H9 (cell line): ENCODE measurements at regions not wholly inside any gene's neighbourhood (a gene's known extent, or its start where the extent isn't known, plus 50 kb on each side); places are given as distances from the start of the nearest gene placed in this dataset.

Source experiments
- DNase-seq: peaks from one replicate; pipeline ENCODE4 v3.0.0-alpha.2; 2017
- H2AFZ ChIP-seq: one replicate; pipeline ENCODE4 v1.6.1; 2013; ENCODE audit warnings: mild to moderate bottlenecking, low read length, control low read depth, moderate library complexity
- H2AK5ac ChIP-seq: 2 replicates; pipeline ENCODE4 v1.6.1; 2013; ENCODE audit warnings: low read length, control low read depth, mixed read lengths; ENCODE audit not compliant: insufficient read length
- H2BK120ac ChIP-seq: one replicate; pipeline ENCODE4 v1.6.1; 2013; ENCODE audit warnings: low read depth, mild to moderate bottlenecking, low read length, control low read depth, inconsistent platforms; ENCODE audit not compliant: poor library complexity, severe bottlenecking
- H2BK12ac ChIP-seq: 2 replicates; pipeline ENCODE4 v1.6.1; 2013; ENCODE audit warnings: low read length, control low read depth, mixed read lengths, low read depth; ENCODE audit not compliant: insufficient read length
- H2BK15ac ChIP-seq: 2 replicates; pipeline ENCODE4 v1.6.1; 2013; ENCODE audit warnings: low read depth, low read length, control low read depth
- H2BK20ac ChIP-seq: one replicate; pipeline ENCODE4 v1.6.1; 2013; ENCODE audit warnings: low read depth, mild to moderate bottlenecking, low read length, control low read depth, inconsistent platforms; ENCODE audit not compliant: poor library complexity, severe bottlenecking
- H2BK5ac ChIP-seq: 2 replicates; pipeline ENCODE4 v1.6.1; 2013; ENCODE audit warnings: low read length, control low read depth, mixed read lengths; ENCODE audit not compliant: insufficient read length
- H3K14ac ChIP-seq: 2 replicates; pipeline ENCODE4 v1.6.1; 2013; ENCODE audit warnings: low read length, control low read depth; ENCODE audit not compliant: insufficient read depth
- H3K18ac ChIP-seq: 2 replicates; pipeline ENCODE4 v1.6.1; 2013; ENCODE audit warnings: low read depth, mild to moderate bottlenecking, mixed read lengths, low read length, control low read depth; ENCODE audit not compliant: insufficient read length
- H3K23ac ChIP-seq: 2 replicates; pipeline ENCODE4 v1.6.1; 2013; ENCODE audit warnings: low read length, control low read depth, mixed read lengths, low read depth; ENCODE audit not compliant: insufficient read length
- H3K23me2 ChIP-seq: 2 replicates; pipeline ENCODE4 v1.6.1; 2013; ENCODE audit warnings: low read depth, mild to moderate bottlenecking, mixed read lengths, low read length, control low read depth; ENCODE audit not compliant: insufficient read length, poor library complexity, severe bottlenecking
- H3K27ac ChIP-seq: 2 replicates; pipeline ENCODE4 v1.5.1; 2013; ENCODE audit warnings: low read length, control low read depth, mixed read lengths, low read depth; ENCODE audit not compliant: insufficient read length
- H3K27me3 ChIP-seq: 2 replicates; pipeline ENCODE4 v1.6.1; 2013; ENCODE audit warnings: low read length, control low read depth, inconsistent platforms; ENCODE audit not compliant: insufficient read depth
- H3K4ac ChIP-seq: 2 replicates; pipeline ENCODE4 v1.6.1; 2013; ENCODE audit warnings: low read depth, mild to moderate bottlenecking, control low read depth, inconsistent platforms, low read length, moderate library complexity
- H3K4me1 ChIP-seq: 2 replicates; pipeline ENCODE4 v1.6.1; 2013; ENCODE audit warnings: low read length, control low read depth, inconsistent platforms; ENCODE audit not compliant: insufficient read depth
- H3K4me2 ChIP-seq: 2 replicates; pipeline ENCODE4 v1.6.1; 2013; ENCODE audit warnings: low read length, control low read depth, mixed read lengths; ENCODE audit not compliant: insufficient read length, insufficient read depth
- H3K56ac ChIP-seq: 2 replicates; pipeline ENCODE4 v1.6.1; 2013; ENCODE audit warnings: low read depth, mild to moderate bottlenecking, mixed read lengths, low read length, control low read depth; ENCODE audit not compliant: insufficient read length
- H3K79me1 ChIP-seq: 2 replicates; pipeline ENCODE4 v1.6.1; 2013; ENCODE audit warnings: low read depth, mild to moderate bottlenecking, moderate library complexity, low read length, control low read depth, inconsistent platforms; ENCODE audit not compliant: insufficient read depth, poor library complexity, severe bottlenecking
- H3K79me2 ChIP-seq: 2 replicates; pipeline ENCODE4 v1.6.1; 2013; ENCODE audit warnings: low read length, control low read depth, inconsistent platforms; ENCODE audit not compliant: insufficient read depth
- H3K9ac ChIP-seq: 2 replicates; pipeline ENCODE4 v1.6.1; 2013; ENCODE audit warnings: low read length, control low read depth, mixed read lengths; ENCODE audit not compliant: insufficient read length; ENCODE audit errors: extremely low read depth
- H3K9me3 ChIP-seq: one replicate; pipeline ENCODE4 v1.6.1; 2013; ENCODE audit warnings: low read depth, low read length, inconsistent platforms; ENCODE audit not compliant: control insufficient read depth
- H3T11ph ChIP-seq: one replicate; pipeline ENCODE4 v1.6.1; 2013; ENCODE audit warnings: mild to moderate bottlenecking, low read length, control low read depth, inconsistent platforms
- H4K20me1 ChIP-seq: one replicate; pipeline ENCODE4 v1.6.1; 2013; ENCODE audit not compliant: control insufficient read depth, insufficient read length, insufficient read depth
- H4K5ac ChIP-seq: 2 replicates; pipeline ENCODE4 v1.6.1; 2013; ENCODE audit warnings: low read depth, mild to moderate bottlenecking, mixed read lengths, low read length, control low read depth; ENCODE audit not compliant: insufficient read length
- H4K8ac ChIP-seq: replicated peaks from 2 replicates; pipeline ENCODE4 v1.6.1; 2013; ENCODE audit warnings: low read length, control low read depth, mixed read lengths, low read depth; ENCODE audit not compliant: insufficient read length
- H4K91ac ChIP-seq: 2 replicates; pipeline ENCODE4 v1.6.1; 2013; ENCODE audit warnings: low read depth, mild to moderate bottlenecking, moderate library complexity, mixed read lengths, low read length, control low read depth; ENCODE audit not compliant: insufficient read length
- H3K27ac Mint-ChIP-seq, 3 experiments: 2 replicates in 2 of 3; 3 replicates in 1 of 3; pipeline ENCODE4 v1.8.0; 2020 to 2021; ENCODE audit warnings: mixed read lengths in 3 of 3, mild to moderate bottlenecking in 1 of 3, moderate library complexity in 1 of 3
- H3K27me3 Mint-ChIP-seq: 2 replicates; pipeline ENCODE4 v1.8.0; 2021; ENCODE audit warnings: low read depth, mild to moderate bottlenecking, moderate library complexity, mixed read lengths
- H3K36me3 Mint-ChIP-seq, 3 experiments: 2 replicates in 2 of 3; 3 replicates in 1 of 3; pipeline ENCODE4 v1.8.0; 2020 to 2021; ENCODE audit warnings: low read depth in 3 of 3, mixed read lengths in 3 of 3; ENCODE audit not compliant: insufficient read depth in 1 of 3
- H3K4me1 Mint-ChIP-seq, 2 experiments: 2 replicates each; pipeline ENCODE4 v1.8.0; 2020; ENCODE audit warnings: mixed read lengths in 2 of 2
- H3K4me3 Mint-ChIP-seq, 2 experiments: 2 replicates in 1 of 2; 3 replicates in 1 of 2; pipeline ENCODE4 v1.8.0; 2020 to 2021; ENCODE audit warnings: mild to moderate bottlenecking in 2 of 2, mixed read lengths in 2 of 2, moderate library complexity in 1 of 2
- H3K9me3 Mint-ChIP-seq, 2 experiments: 2 replicates in 1 of 2; 3 replicates in 1 of 2; pipeline ENCODE4 v1.8.0; 2020; ENCODE audit warnings: mild to moderate bottlenecking in 2 of 2, mixed read lengths in 2 of 2, moderate library complexity in 1 of 2
- TF ChIP-seq, protein P1 (sequence below): fragments of 200-600 bp; sonication (generic); conservative IDR thresholded peaks from 3 replicates; pipeline ENCODE4 v1.8.0; 2021; ENCODE audit warnings: antibody characterized with exemption, mild to moderate bottlenecking

DNA sequence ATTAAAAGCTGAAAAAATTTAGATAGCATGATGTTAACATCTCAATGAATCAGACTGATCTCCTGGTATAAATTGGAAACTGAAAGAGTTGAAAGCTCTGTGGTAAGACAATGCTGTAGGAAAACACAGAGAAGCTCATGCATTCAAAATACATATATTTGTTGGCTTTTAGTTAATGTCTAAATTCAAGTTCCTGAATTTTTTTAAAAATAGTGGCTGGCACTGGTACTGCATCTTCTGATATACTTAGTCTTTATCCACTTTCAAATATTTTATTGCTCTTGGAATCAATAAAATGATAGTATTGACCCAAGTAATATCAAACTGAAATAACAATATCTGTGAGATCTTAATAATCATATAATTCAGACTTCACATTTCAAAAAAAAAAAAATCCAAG is 151.4 kb upstream of the FIGN start:
- H2BK15ac ChIP-seq, result no peak overlapping the region
- Mint-ChIP-seq H3K9me3 (peaks cover 6 to 10% of the 10 kb centered on the region in 2 experiments; a peak in 3 of 5 replicates), H3K36me3 (0 out of 7 replicates have a peak, but pooled peaks cover 0 to 6% (median 2%) of the 10 kb centered on the region in 3 experiments), H3K27me3 (no peaks in the 10 kb centered on the region), H3K4me3 (no peak overlapping the region), H3K4me1 (no peaks in the 10 kb centered on the region), H3K27ac (no peak overlapping the region)
- TF ChIP-seq, protein P1, sequence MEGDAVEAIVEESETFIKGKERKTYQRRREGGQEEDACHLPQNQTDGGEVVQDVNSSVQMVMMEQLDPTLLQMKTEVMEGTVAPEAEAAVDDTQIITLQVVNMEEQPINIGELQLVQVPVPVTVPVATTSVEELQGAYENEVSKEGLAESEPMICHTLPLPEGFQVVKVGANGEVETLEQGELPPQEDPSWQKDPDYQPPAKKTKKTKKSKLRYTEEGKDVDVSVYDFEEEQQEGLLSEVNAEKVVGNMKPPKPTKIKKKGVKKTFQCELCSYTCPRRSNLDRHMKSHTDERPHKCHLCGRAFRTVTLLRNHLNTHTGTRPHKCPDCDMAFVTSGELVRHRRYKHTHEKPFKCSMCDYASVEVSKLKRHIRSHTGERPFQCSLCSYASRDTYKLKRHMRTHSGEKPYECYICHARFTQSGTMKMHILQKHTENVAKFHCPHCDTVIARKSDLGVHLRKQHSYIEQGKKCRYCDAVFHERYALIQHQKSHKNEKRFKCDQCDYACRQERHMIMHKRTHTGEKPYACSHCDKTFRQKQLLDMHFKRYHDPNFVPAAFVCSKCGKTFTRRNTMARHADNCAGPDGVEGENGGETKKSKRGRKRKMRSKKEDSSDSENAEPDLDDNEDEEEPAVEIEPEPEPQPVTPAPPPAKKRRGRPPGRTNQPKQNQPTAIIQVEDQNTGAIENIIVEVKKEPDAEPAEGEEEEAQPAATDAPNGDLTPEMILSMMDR, result no peak; the same call in 1 of the 3 replicates
- H2BK5ac ChIP-seq, result no peak overlapping the region
- no peaks in the 10 kb centered on the region for H3K23me2 ChIP-seq
- H2BK20ac ChIP-seq, result no peak overlapping the region
- no peak overlapping the region for H3K4ac ChIP-seq
- H3K27me3 ChIP-seq, result no peaks in the 10 kb centered on the region
- H3K79me1 ChIP-seq, result no peaks in the 10 kb centered on the region
- no peaks in the 10 kb centered on the region for H4K20me1 ChIP-seq
- no peak overlapping the region for H3K18ac ChIP-seq
- H3K4me2 ChIP-seq, result no peak overlapping the region
- no peaks in the 10 kb centered on the region for H3K4me1 ChIP-seq
- no peak overlapping the region for H3K14ac ChIP-seq
- no peak overlapping the region for H2BK120ac ChIP-seq
- H3T11ph ChIP-seq, result no peak overlapping the region
- no peak overlapping the region for H4K5ac ChIP-seq
- H4K91ac ChIP-seq, result no peak overlapping the region
- no peaks in the 10 kb centered on the region for H3K9me3 ChIP-seq
- H3K79me2 ChIP-seq, result no peaks in the 10 kb centered on the region
- H3K23ac ChIP-seq, result no peak overlapping the region
- no peak for DNase-seq
- H4K8ac ChIP-seq, result no peak overlapping the region
- H3K56ac ChIP-seq, result no peak overlapping the region
- H3K27ac ChIP-seq, result no peak overlapping the region
- H2AK5ac ChIP-seq, result no peak overlapping the region
- H2AFZ ChIP-seq, result no peak overlapping the region
- no peak overlapping the region for H3K9ac ChIP-seq
- no peak overlapping the region for H2BK12ac ChIP-seq
